GM23338 (cell line): ENCODE measurements at regions not wholly inside any gene's neighbourhood (a gene's known extent, or its start where the extent isn't known, plus 50 kb on each side); places are given as distances from the start of the nearest gene placed in this dataset.

ENCODE experiments used
- ATAC-seq: fragments of 200-7000 bp; cut with Tn5 transposase; 3 replicates; pipeline ENCODE4 v1.9.1; 2020
- DNase-seq: peaks from one replicate; pipeline ENCODE4 v3.0.0-alpha.2; 2015; ENCODE audit warnings: low spot score
- H2AFZ ChIP-seq: fragments of 200-600 bp; sonication (generic); 2 replicates; pipeline ENCODE4 v1.8.0; 2016; ENCODE audit warnings: antibody characterized with exemption, mild to moderate bottlenecking, moderate library complexity
- H3F3A ChIP-seq: fragments of 200-600 bp; sonication (generic); replicated peaks from 2 replicates; pipeline ENCODE4 v1.8.0; 2017; ENCODE audit warnings: antibody characterized with exemption, mixed run types, low read depth
- H3K27ac ChIP-seq: fragments of 200-600 bp; sonication (generic); 2 replicates; pipeline ENCODE4 v1.6.1; 2016; ENCODE audit warnings: low read depth
- H3K27me3 ChIP-seq: fragments of 200-600 bp; sonication (generic); 2 replicates; pipeline ENCODE4 v1.8.0; 2016; ENCODE audit warnings: mild to moderate bottlenecking, mixed run types, moderate library complexity; ENCODE audit not compliant: insufficient read depth
- H3K36me3 ChIP-seq: fragments of 200-600 bp; sonication (generic); 2 replicates; pipeline ENCODE4 v1.8.0; 2016; ENCODE audit warnings: mild to moderate bottlenecking; ENCODE audit not compliant: insufficient read depth
- H3K4me1 ChIP-seq: fragments of 200-600 bp; sonication (generic); 2 replicates; pipeline ENCODE4 v1.8.0; 2016; ENCODE audit warnings: mild to moderate bottlenecking, moderate library complexity; ENCODE audit not compliant: insufficient read depth
- H3K4me2 ChIP-seq: fragments of 200-600 bp; sonication (generic); 2 replicates; pipeline ENCODE4 v1.7.1; 2017; ENCODE audit warnings: mixed run types
- H3K4me3 ChIP-seq: fragments of 200-600 bp; sonication (generic); 2 replicates; pipeline ENCODE4 v1.6.1; 2016; ENCODE audit warnings: mixed run types
- H3K79me2 ChIP-seq: fragments of 200-600 bp; sonication (generic); replicated peaks from 2 replicates; pipeline ENCODE4 v1.8.0; 2017; ENCODE audit warnings: mild to moderate bottlenecking; ENCODE audit not compliant: insufficient read depth
- H3K9me2 ChIP-seq: fragments of 200-600 bp; sonication (generic); 2 replicates; pipeline ENCODE4 v1.8.0; 2017; ENCODE audit not compliant: insufficient read depth
- H4K20me1 ChIP-seq: fragments of 200-600 bp; sonication (generic); replicated peaks from 2 replicates; pipeline ENCODE4 v1.8.0; 2017; ENCODE audit warnings: mild to moderate bottlenecking; ENCODE audit not compliant: insufficient read depth
- H3K27ac Mint-ChIP-seq: 2 replicates; pipeline ENCODE4 v1.8.0; 2020; ENCODE audit warnings: inconsistent platforms, mild to moderate bottlenecking, moderate library complexity, mixed read lengths
- H3K27me3 Mint-ChIP-seq: 3 replicates; pipeline ENCODE4 v1.8.0; 2022; ENCODE audit warnings: low read depth, mild to moderate bottlenecking, moderate library complexity, mixed read lengths, inconsistent platforms; ENCODE audit not compliant: insufficient read depth, poor library complexity
- H3K36me3 Mint-ChIP-seq: 3 replicates; pipeline ENCODE4 v1.8.0; 2021; ENCODE audit warnings: low read depth, mild to moderate bottlenecking, inconsistent platforms, moderate library complexity, mixed read lengths
- H3K4me1 Mint-ChIP-seq: 3 replicates; pipeline ENCODE4 v1.8.0; 2020; ENCODE audit warnings: mild to moderate bottlenecking, inconsistent platforms, mixed read lengths
- H3K4me3 Mint-ChIP-seq: 3 replicates; pipeline ENCODE4 v1.8.0; 2021; ENCODE audit warnings: moderate library complexity, mild to moderate bottlenecking, inconsistent platforms, mixed read lengths
- H3K9me3 Mint-ChIP-seq: 3 replicates; pipeline ENCODE4 v1.8.0; 2020; ENCODE audit warnings: moderate library complexity, mild to moderate bottlenecking, inconsistent platforms, mixed read lengths
- CREB1 ChIP-seq: fragments of 250-450 bp; sonication (Bioruptor Pico); IDR thresholded peaks from 2 replicates; pipeline ENCODE4 v1.5.0; 2020; ENCODE audit warnings: low read depth, mild to moderate bottlenecking, moderate library complexity
- CTCF ChIP-seq, 2 experiments: fragments of 200-600 bp in 1 of 2; sonication (generic) in 1 of 2; conservative IDR thresholded peaks; 2 replicates each; pipeline versions ENCODE4 v1.5.1 to v1.6.1; 2016 to 2017; ENCODE audit warnings: antibody characterized with exemption in 2 of 2, low read depth in 2 of 2, mild to moderate bottlenecking in 2 of 2, moderate library complexity in 1 of 2
- ETS1 ChIP-seq: IDR thresholded peaks from 2 replicates; pipeline ENCODE4 v1.6.1; 2016; ENCODE audit warnings: antibody characterized with exemption
- EZH2 ChIP-seq: fragments of 200-600 bp; sonication (generic); IDR thresholded peaks from one replicate; pipeline ENCODE4 v1.8.0; 2017; ENCODE audit warnings: antibody characterized with exemption, mild to moderate bottlenecking, low read depth; ENCODE audit not compliant: unreplicated experiment
- EZH2phosphoT487 ChIP-seq: fragments of 200-600 bp; sonication (generic); IDR thresholded peaks from one replicate; pipeline ENCODE4 v1.8.1; 2018; ENCODE audit warnings: antibody characterized with exemption; ENCODE audit not compliant: unreplicated experiment
- JUNB ChIP-seq: IDR thresholded peaks from one replicate; pipeline ENCODE4 v1.6.1; 2016; ENCODE audit warnings: antibody characterized with exemption; ENCODE audit not compliant: unreplicated experiment
- NANOG ChIP-seq: IDR thresholded peaks from 2 replicates; pipeline ENCODE4 v1.6.1; 2016; ENCODE audit warnings: antibody characterized with exemption, borderline replicate concordance
- POLR2AphosphoS5 ChIP-seq: IDR thresholded peaks from 2 replicates; pipeline ENCODE4 v1.6.1; 2016; ENCODE audit warnings: antibody characterized with exemption, low read depth
- REST ChIP-seq: IDR thresholded peaks from one replicate; pipeline ENCODE4 v1.6.1; 2018; ENCODE audit warnings: antibody characterized with exemption; ENCODE audit not compliant: unreplicated experiment
- STAT1 ChIP-seq: IDR thresholded peaks from one replicate; pipeline ENCODE4 v1.6.1; 2016; ENCODE audit warnings: antibody characterized with exemption; ENCODE audit not compliant: unreplicated experiment
- ZNF114 ChIP-seq: fragments of 250-450 bp; sonication (Bioruptor Pico); IDR thresholded peaks from 2 replicates; pipeline ENCODE4 v1.5.0; 2020; ENCODE audit warnings: mild to moderate bottlenecking, moderate library complexity
- ZNF331 ChIP-seq: fragments of 250-450 bp; sonication (Bioruptor Pico); IDR thresholded peaks from 2 replicates; pipeline ENCODE4 v1.5.0; 2020; ENCODE audit warnings: low read depth, mild to moderate bottlenecking, moderate library complexity
- ZNF462 ChIP-seq: fragments of 250-450 bp; sonication (Bioruptor Pico); IDR thresholded peaks from 2 replicates; pipeline ENCODE4 v1.5.0; 2020; ENCODE audit warnings: mild to moderate bottlenecking, moderate library complexity

- no peak for DNase-seq
- Histone ChIP-seq H4K20me1 (no peaks in the 10 kb centered on the region), H3K27ac (no peak overlapping the region), H3F3A (no peaks in the 10 kb centered on the region), H3K4me2 (no peak overlapping the region), H3K79me2 (no peaks in the 10 kb centered on the region), H3K9me2 (peaks cover 5% of the 10 kb centered on the region; the same call in 1 of the 2 replicates), H2AFZ (no peak overlapping the region), H3K4me1 (0 out of 2 replicates have a peak, but pooled peaks cover 5% of the 10 kb centered on the region), H3K4me3 (no peak overlapping the region), H3K36me3 (no peaks in the 10 kb centered on the region), H3K27me3 (no peaks in the 10 kb centered on the region)
- peaks cover 6% of the 10 kb centered on the region; the same call in 2 of the 3 replicates for H3K4me1 Mint-ChIP-seq
- TF ChIP-seq ZNF114 (CRISPR knock-in tag) (no peak), NANOG (no peak), CTCF (conservative IDR thresholded peaks at IDR 0.05; ENCODE audit: low read depth in 2 of 2) (no peak), CREB1 (CRISPR knock-in tag) (no peak), JUNB (no peak), REST (no peak), ZNF462 (CRISPR knock-in tag) (no peak), ZNF331 (CRISPR knock-in tag) (no peak), ETS1 (no peak), EZH2 (no peak), POLR2AphosphoS5 (no peak), STAT1 (no peak), EZH2phosphoT487 (no peak)
- no peaks in the 10 kb centered on the region; the same call in 2 of the 3 replicates for H3K9me3 Mint-ChIP-seq
- H3K36me3 Mint-ChIP-seq, result no peaks in the 10 kb centered on the region
- no peak for ATAC-seq
- peaks cover 3% of the 10 kb centered on the region for H3K27me3 Mint-ChIP-seq
- H3K4me3 Mint-ChIP-seq, result no peak overlapping the region
- no peak overlapping the region for H3K27ac Mint-ChIP-seq
Observed at GRCh38 chr1:55597910-55598309, 382.7 kb upstream of the USP24 start.
